Ecto neural progenitor cell (in vitro differentiated cells): ENCODE measurements at regions not wholly inside any gene's neighbourhood (a gene's known extent, or its start where the extent isn't known, plus 50 kb on each side); places are given as distances from the start of the nearest gene placed in this dataset.

ENCODE experiments used
- DNase-seq: peaks from one replicate; pipeline ENCODE4 v3.0.0-alpha.2; 2018; ENCODE audit warnings: low spot score

GRCh38 chr2:239883326-239884050, 141.7 kb downstream of the NDUFA10 start:
- peak; percentile 35 for DNase-seq

GRCh38 chr2:239882781-239883180, 142.4 kb downstream of the NDUFA10 start:
- DNase-seq = no peak

DNA sequence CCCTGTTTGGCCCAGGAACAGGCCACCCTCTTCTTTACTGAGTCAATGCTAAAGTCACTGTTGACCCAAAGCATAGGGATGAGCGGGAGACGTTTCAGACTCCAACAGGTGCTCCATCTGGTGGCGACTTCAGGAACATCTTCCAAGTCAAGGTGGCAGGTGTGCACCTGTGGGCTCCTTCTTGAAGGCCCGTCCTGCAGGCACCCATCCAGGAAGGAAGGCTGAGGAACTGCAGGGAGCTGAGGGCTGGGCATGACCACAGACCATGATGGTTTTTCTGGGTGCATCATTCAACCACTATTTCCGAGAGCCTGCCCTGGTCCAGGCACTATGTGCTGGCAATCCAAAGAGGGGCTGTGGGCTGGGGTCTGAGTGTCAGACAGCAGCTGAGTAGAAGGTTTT, 142.8 kb downstream of the NDUFA10 start:
- peak; percentile 70 for DNase-seq

DNA sequence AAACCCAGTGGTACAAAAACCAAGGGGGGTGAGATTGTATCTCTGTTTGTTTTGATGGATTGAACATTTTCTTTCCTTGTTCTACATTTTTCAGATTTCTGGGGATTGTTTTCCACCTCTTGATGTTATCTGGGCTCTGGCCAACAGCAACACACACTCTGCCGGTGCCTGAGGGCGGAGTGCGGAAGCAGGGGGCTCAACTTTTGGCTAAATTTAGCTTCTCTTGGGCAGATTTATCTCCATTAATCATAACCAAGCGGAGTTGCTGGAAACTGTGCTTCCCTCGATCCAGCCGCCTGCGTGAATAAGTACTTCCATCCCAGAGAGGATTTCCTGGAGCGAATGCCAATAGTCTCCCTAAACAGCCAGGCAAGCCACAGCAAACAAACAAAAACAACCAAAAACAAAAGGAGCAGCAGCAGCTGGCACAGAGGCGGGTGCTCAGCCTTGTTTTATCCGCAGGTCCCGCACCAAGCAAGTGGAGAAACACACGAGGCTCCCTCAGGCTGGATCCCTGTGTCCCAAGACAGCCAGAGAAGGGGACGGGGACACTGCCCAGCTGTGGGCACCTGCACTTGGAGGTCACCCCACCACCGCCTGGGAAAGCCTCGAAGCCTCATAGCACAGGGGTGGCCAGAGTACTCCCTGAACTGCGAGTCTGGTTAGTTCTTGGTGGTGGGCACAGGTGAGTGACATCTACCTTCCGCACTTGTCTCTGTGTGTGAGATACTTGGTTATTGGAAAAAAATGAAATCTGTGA, 143.4 kb downstream of the NDUFA10 start:
- peak; percentile 41 for DNase-seq

- DNase-seq = peak; percentile 41
Measured at GRCh38 chr2:239881031-239881471, 144.1 kb downstream of the NDUFA10 start.

GRCh38 chr2:239880396-239880795, 144.7 kb downstream of the NDUFA10 start:
- DNase-seq = peak; percentile 18

- DNase-seq = peak; percentile 11
Measured at GRCh38 chr2:239879423-239880084, 145.6 kb downstream of the NDUFA10 start.

DNA sequence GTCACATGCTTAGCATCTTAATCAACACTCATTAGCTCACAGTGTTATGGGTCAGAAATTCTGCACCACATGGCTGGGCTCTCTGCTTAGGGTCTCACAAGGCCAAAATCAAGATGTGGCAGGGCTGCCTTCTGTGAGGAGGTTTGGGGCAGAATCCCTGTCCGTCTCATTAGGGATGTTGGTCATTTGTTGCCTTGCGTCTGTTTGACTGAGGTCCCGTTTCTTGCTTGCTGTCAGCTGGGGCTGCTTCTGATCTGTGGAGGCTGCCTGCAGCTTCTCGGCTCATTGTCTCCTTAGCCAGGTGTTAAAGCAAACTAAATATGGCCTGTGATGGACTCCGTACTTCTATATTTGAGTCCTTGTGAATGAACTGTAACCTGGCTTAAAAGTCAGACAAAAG, 146.5 kb downstream of the NDUFA10 start:
- DNase-seq = peak; percentile 27

GRCh38 chr2:239876948-239877289, 148.2 kb downstream of the NDUFA10 start:
- no peak for DNase-seq

GRCh38 chr2:239876271-239876947, 148.7 kb downstream of the NDUFA10 start:
- DNase-seq = peak; percentile 37

DNA sequence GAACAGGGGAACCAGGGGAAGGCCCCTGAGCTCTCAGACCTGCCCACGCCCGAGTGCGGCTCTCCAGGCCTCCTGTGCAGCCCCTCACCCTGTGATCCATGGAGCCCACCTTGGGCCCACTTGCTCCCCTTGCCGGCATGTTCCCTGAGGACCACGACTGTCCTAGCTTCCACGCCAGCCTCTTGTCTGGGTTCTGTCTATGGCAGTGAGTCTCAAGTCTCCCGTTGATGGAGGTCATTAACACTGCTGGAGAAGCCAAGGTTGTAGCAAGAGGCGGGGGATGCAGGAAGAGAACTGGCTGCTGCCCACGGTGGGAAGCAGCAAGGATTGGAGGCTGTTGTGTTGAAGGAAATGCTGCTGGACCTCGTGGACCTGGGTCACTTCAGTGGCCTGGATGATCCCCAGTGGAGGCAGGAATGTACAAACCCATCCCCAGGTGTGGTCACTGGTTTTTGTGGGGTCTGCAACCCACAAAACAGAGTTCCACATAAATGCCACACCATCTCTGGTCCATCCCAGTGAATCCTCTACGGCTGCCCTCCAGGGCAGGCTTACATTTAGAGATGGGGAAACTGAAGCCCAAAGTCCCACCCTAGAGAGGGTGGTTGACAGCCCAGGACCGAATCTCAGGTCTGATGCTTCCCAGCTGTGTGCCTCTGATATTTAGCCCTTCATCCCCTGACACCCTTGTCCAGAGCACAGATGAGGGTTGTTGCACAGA, 150.3 kb downstream of the NDUFA10 start:
- peak; percentile 13 for DNase-seq

GRCh38 chr2:239873656-239874635, 151.2 kb downstream of the NDUFA10 start:
- DNase-seq = peak; percentile 36

DNA sequence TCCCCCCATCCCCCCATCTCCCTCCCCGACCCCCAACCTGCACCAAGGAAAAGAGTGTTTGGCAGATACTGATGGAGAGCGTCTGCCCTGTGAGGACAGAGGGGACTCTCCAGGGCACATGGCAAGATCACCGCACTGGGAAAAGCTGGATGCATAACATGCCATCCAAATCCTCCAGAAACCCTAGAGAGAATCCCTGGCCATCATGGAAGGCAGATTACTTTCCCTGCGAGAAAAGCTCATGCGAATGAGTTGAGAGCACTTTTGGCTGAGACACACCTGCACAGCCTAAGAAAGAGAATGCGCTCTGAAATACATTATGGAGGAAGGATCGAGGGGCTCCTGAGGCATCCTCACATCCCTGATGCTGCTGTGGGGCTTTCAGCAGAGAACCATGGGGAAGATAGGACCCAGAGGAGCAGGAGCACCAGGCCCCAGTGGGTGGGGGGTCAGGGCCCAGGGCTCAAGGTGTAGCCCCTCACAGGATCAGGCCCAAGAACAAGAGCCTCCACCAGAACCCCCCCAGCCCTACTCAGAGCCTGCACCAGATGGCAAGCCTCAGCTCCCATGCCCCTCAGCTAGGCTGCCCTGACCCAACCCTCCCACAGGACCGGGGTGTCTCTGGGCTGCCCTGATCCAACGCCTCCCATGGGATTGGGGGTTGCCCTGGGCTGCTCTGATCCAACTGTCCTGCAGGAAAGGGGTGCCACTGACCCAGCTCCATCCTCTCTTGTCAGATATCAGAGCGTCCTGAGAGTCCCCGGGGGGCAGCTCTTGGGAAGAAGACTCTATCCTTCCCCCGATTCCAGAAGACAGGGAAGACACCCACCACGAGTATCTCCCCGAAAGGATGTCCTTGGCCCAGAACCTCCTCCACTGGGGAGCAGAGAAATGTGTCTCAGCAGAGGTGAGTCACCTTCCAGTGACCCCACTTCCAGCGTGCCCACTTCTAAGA, 153.4 kb downstream of the NDUFA10 start:
- peak; percentile 31 for DNase-seq

DNA sequence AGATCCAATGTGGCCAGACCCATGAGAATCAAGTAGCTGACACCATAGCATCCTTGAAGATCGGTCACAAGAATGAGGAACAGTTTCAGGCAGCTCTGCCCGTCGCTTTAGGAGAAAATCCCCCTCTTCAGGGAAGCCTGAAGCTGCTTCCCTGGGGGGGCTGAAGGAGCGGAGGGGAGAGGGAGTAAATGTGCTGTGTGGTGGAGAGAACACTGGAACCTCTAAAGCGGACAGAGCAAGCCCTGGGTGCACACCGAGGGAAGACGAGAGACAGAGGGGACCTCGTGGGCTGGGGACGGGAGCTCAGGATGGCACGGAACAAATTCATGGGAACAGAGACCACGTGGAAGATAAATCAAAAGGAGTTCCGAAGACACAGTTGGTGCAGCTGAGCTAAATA, 154.3 kb downstream of the NDUFA10 start:
- DNase-seq = peak; percentile 22

GRCh38 chr2:239870276-239870675, 154.9 kb downstream of the NDUFA10 start:
- no peak for DNase-seq

DNA sequence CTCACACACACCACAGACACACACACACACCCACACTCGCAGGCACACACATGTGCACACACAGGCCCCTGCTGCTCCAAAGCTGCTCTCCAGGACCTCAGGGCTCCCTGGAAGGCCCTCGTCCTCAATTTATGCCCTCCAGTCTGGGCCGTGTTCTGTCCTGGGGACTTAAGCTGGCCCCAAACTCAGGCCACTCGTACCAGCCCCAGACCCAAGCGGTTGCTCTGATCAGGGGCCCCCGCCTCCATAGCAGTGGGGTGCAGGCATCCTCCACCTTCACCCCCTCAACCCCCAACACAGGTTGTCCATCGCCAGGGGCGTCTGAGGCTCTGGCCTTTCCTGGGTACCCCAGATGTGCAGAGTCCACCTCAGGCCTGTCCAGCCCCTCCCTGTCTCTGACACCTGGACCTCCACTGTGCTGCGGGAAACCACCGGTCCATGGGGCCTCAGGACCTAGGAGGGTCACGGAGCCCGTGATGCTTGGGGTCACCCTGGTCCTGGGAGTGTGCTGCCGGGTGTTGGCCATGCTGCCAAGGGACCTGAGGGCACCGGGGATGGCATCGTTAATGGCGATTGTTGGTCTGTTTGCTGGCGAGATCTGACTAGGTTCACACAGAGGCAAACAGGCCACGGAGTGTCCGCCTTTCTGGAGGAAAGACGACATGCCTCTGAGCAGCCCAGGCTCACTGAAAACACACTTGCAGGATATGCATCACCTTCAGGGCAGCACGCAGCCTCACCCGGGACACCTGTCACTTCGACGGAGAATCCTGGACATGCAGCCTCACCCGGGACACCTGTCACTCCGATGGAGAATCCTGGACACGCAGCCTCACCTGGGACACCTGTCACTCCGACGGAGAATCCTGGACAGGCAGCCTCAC, 155.6 kb downstream of the NDUFA10 start:
- DNase-seq = peak; percentile 29

DNA sequence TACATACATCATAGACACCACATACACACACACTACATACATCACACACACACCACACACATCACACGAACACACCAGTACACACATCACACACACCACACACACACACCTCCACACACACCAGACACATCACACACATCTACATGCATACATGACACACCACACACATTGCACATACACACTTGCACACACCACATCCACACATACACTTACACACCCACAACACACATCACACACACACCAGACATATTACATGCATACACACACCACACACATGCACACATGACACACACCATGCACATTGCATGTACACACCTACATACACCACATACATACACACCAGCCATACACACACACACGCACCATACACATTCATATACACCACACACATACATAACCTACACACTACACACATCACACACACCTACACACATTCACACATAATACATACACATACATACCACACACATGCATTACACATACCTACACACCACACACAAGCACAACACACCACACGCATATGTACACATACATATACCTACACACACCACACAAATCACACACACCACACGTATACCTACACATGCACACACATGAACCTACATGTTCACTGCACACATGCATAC, 156.5 kb downstream of the NDUFA10 start:
- peak; percentile 9 for DNase-seq

DNA sequence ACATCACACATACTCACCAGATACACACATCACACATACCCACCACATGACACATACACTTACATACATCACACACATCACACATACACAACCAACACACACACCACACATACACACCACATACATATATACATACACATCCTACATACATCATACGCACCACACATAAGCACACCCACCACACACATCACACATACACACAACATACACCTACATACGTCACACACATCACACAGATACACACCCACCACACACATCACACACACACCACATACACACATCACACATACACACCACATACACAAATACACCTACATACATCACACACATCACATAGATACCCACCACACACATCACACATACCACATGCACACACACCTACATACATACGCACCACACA, 158.4 kb downstream of the NDUFA10 start:
- peak; percentile 19 for DNase-seq
